NCI-H460 (cell line): ENCODE measurements at regions not wholly inside any gene's neighbourhood (a gene's known extent, or its start where the extent isn't known, plus 50 kb on each side); places are given as distances from the start of the nearest gene placed in this dataset.

Experiments used
- DNase-seq: peaks from one replicate; pipeline ENCODE4 v3.0.0-alpha.2; 2016; ENCODE audit warnings: low read depth; ENCODE audit errors: extremely low read depth

DNA sequence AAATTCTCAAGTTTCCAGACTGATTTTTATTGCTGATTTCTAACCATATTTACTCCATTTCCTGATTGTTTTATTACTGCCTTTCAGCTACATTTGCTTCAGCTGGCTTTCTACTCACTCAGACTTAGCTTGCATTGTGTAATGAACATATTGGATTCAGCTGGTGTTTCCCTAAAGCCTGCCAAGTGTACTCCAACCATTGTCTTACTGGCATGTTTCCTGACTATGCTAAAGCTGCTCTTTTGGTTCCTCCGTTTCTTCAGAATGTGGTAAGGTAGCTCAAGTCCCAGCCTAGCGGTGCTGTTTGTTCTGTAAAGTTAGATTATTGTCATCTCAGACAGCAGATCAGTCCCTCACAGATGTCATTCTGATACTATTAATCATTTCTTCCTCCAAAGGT, 53.1 kb upstream of the GLRA2 start:
- no peak for DNase-seq

DNA sequence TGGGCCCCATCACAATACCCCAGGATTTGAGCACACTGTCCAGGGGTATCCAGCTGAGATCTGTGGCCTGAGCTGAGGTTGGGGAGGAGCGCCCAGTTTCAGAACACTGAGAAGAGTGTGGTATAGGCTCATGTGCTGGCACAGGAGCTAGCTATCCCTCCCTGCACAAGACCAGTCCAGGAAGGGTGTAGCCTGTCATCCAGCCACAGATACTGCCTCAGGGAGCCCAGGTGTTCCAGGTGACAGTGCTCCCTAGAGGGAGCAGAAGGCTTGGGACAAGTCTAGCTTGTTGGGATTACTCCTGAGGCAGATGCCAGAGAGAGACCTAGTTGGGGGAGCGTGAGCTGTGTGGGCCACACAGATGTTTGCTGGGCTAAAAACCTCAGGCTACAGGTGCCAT, 79.6 kb upstream of the GLRA2 start:
- DNase-seq, result no peak

DNA sequence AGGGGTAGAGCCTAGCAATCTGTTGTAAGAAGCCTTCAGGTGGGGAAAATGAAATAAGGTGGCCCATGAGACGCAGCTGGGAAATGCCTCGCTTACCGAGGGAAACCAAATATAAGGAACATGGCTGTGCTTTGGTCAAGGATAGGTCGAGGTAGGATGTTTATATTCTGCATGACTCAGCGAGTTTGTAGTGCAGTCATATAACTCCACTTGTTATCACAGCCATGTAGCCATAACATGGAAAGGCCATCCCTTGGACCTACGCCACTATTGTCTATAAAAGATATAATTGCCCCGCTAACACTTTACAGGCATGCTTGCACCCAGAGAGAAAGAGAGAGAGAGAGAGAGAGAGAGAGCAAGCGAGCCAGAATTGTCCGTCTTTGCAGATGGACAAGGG, 80.9 kb upstream of the GLRA2 start:
- DNase-seq, result no peak

DNA sequence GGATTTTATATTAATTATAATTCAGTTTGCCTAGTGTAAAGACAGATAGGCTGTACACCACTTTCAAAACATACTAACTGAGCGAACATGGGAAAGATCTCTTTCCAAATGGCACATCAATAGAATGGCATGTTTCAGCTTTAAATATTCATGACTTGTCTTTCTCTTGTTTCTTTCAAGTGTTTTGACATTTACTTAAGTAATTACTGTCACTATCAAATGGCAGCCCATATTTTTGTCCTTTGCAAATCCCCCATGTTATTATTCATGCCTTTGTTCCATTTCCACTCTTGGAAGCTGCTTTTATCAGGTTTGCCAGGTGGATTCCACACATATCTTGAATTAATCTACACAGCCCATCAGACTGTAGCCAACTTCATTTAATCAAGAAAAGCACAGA, 89.2 kb upstream of the GLRA2 start:
- no peak for DNase-seq

DNA sequence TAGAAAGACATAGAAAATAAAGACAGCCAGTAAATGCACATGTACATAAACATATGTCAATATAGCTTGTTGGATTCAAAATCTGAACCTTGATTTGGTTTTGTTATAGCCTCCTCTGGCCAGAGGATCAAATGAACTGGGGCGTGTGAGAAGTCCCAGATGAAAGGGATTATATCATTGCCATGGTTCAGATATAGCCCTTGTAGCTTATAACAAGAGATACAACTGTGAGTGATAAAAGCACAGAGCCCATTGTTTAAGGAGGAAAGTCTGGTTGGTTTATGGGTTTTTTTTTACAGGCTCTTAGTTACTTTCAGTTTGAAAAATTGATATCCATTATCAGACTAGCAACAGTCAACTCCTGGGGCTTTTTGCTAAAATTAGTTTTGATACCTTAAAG, 101.7 kb upstream of the GLRA2 start:
- no peak for DNase-seq

DNA sequence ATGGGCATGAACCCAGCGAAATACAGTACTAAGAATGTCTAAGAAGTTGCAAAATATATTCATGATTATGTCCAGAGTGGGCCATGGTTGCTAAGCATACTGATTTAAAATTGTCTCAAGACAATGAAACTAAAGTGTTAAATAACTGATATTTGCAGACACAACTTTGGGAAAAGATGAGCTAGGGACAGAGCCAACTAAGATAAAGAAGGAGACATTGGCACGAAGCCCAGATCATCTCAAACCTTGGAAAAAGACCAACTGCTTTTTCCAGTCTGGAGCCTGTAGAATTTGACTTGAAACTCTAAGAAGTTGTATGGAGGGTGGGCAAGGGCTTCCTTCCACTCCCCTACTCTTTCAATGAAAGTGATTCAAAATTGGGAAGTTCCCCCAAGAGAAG, 108.5 kb upstream of the GLRA2 start:
- DNase-seq, result no peak

DNA sequence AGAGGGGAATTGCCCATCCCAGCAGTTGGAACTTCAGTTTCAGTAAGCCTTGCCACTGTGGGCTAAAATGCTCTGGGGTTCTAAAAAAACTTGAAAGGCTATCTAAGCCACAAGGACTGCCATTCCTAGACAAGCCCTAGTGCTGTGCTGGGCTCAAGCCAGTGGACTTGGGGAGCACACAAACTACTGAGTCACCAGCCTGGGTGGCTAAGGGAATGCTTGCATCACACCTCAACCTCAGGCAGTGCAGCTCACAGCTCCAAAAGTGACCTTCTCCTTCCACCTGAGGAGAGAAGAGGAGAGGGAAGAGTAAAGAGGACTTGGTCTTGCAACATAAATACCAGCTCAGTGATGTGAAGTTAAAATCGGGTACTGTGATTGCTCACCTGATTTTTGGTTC, 116.7 kb upstream of the GLRA2 start:
- no peak for DNase-seq

DNA sequence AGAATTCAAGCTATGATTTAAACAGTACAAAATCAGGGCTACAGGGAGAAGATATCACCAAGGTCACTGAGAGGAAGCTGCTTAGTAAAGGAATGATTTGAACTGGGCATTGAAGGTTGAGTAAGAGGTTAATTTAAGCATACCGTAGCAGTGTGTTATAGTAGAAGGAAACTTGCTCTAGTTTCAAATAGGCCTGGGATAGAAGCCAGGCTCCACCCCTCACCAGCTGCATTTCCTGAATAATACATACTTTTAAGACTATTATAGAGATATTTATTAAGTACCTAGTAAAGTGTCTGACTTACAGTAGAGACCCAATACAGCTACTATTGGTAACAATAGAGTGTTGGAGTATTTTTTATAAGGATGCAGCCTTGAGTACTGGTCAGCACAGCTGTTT, 118.0 kb upstream of the GLRA2 start:
- no peak for DNase-seq

DNA sequence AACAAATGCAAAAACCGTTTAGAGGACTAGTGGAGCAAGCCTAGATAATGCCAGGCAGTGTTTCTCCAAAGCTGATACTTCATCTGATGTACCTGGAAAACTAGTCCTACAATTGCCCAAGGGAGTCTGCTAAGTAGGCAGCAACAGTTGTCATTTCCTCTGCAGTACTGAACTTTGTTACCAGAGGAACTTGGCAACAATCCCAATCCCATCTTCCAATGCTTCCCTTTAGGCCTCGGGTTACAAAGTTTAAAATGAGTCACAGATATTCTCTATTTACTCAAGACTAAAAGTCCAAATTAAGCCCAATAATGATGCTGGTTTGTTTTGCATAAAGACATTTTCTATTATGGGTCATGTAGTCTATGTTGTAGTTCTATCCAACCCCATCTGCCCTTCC, 120.0 kb upstream of the GLRA2 start:
- DNase-seq, result no peak

DNA sequence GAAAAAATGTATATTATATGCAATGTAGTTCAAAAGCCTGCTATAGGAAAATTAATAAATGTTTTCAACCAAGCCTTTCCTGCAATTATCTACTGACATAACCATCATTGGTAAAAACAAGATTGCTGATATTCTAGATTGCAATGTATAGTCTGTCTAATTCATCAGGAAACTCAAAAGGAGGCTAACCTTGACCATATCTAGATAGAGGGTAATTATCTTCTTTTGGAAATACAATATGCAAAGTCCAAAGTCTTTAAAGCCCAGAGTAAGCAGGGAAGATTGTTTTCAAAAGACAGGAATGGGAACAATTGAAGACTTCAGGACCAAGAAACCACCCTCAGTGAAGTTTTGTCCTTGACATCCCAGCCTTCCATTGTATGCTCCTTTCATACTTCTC, 123.1 kb upstream of the GLRA2 start:
- DNase-seq, result no peak

DNA sequence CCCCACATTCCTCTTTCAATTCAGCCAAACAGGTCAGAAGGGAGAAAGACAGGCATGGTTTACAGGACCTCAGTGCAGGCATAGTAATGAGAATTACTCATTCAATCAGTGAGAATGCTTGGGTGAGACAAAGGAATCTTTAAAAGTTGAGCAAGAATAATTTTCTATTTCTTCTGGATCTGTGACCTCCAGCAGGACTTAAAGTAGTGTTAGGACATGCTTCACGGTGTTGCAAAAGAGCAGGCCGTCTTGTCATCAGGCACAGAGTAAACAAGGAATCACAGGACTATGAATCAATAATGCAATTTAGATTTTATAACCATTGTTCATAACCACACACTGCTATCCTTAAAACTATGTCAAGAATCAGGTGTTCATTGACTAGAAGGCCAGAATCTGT, 130.6 kb upstream of the GLRA2 start:
- no peak for DNase-seq

DNA sequence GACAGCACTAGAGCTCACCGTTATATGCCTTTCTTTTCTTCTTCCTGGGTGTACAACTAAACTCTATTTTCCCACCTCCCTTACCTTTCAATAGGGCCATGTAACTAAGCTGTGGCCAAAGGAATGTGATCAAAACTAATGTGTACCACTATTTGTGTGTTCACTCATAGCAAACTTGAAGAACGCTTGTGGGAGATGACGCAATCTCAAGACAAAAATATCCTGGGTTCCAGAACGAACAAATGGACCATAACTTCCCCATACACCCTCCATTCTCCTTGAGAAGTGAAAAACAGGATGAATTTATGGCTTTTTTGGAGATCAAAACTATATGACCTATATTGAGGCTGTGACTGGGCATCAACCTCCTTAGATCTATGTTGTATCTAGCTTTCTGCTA, 139.7 kb upstream of the GLRA2 start:
- no peak for DNase-seq

DNA sequence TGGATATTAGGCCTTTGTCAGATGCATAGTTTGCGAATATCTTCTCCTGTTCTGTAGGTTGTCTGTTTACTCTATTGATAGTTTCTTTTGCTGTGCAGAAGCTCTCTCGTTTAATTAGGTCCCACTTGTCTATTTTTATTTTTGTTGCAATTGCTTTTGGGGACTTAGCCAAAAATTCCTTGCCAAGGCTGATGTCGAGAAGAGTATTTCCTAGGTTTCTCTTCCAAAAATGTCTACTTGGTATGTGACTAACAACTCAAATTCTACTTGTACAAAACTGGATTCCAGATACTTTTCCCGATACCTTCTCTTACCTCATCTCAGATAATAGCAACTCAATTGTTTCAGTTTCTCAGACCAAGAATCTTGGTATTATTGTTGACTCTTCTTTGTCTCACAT, 142.4 kb upstream of the GLRA2 start:
- DNase-seq, result no peak

DNA sequence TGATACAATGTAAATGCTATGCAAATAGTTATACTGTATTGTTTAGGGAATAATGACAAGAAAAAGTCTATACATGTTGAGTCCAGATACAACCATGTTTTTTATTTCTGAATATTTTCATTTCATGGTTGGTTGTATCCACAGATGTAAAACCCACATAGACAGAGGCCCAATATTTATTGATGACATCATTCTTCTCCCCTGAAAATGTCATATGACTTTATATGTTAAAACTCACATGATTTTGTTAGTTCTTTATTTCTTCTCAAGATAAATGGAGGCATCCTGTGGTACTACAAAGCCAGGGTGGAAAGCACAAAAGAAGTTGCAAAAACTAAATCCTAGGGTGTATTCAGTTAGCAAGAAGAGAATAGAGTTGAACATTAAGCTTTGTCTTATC, 149.3 kb upstream of the GLRA2 start:
- no peak for DNase-seq

DNA sequence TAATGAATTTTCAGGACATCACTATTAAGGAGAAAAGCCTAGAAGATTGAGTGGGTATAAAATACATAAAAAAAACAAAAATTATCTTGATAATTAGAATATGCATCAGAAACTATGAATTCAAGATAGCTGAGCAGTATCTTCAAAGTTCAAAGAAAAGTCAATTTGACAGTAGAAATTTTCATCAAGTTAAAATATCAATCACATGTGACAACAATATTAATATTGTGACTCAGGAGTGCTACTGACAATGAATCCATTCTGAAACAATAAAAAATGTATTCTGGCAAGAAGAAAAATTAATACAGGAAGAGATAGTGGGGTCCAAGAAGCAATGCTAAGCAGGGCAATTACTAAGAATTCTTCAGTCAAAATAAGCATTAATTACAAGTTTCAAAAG, 151.9 kb upstream of the GLRA2 start:
- no peak for DNase-seq

DNA sequence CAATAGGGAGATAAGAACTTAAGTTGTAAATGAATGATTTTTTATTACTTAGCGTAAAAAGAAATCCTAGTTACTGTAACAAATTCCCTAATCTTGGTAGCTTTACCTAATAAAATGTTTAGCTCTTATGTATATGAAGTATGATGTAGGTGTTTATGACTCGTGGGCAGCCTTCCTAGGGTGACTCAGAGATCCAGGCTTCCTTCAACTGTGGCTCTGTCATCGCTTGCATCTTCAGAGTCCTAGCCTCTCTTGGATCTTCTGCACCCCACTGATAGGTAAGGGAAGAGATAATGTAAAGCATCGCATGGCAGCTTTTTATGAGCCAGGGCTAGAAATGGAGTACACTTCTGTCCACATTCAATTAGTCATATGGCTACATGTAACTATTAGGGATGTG, 165.6 kb upstream of the GLRA2 start:
- DNase-seq, result no peak

DNA sequence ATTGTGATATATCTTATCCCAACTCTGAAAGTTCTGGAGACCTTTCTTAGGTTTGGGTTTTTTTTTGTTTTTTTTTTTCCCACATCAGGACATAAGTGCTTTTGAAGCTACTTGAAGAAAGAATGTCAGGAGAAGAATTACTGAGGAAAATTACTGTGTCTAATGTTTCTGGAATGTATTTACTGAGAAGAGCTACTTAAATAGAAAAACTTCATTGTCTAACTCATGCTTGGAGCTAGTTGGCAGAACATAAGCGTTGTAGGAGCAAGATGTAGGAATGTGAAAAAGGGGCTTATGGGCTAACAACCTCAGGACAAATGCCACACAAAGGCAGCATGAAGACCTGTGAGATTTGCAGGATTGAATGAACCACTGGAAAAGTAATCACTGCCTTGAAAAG, 166.6 kb upstream of the GLRA2 start:
- no peak for DNase-seq

DNA sequence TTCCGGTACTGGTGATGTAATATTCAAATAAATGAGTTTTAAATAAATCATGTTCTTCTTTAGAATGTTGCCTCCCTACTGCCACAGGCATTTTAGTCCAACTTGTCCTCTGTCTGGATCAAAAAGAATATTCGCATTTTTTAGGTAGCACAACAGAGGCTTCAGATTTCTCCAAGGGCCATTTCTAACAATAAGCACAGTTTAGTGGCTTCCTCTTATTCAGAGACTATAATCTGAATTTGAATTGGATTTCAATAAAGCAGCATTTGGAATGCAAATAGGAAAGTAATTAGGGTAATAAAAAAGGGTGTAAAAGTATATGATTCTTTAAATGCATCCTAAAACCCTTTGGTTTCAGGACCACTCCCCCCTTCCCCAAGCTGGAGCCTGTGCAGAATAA, 167.9 kb upstream of the GLRA2 start:
- DNase-seq, result no peak

DNA sequence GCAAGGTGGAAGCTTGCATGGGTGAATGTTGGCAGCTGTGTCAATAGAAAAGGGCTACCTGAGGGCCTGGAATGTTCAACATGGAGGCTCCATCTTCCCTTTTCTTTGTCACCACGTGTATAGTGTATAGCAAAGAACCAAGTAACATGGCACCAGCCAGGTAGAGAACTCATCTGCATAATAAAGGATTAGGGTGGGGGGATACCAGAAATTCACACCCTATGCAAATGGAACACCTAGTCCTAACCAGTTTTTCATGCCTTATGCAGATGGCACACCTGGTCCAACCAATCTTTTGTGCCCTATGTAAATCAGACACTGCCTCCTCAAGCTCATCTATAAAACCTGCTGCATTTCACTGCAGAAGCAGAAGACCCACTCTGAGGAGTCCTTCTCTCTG, 169.6 kb upstream of the GLRA2 start:
- no peak for DNase-seq

DNA sequence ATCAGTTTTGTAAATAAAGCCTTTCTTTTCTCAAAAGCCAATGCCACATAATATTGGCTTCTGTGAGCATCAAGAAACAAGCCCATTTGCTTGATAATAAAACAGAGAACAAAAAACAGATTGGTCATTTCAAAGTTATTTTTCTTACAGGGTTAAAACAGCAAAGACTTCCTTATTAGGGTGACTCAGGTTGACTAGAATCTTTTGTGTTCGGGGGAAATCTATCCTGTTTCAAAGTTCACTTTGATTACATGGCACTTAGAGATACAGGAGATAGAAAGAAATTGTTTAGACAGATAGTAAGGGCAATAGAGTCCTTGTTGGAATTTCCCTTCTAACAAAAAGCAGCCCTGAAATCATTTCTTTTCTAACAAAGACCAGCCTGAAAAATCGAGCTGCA, 170.0 kb upstream of the GLRA2 start:
- DNase-seq, result no peak

DNA sequence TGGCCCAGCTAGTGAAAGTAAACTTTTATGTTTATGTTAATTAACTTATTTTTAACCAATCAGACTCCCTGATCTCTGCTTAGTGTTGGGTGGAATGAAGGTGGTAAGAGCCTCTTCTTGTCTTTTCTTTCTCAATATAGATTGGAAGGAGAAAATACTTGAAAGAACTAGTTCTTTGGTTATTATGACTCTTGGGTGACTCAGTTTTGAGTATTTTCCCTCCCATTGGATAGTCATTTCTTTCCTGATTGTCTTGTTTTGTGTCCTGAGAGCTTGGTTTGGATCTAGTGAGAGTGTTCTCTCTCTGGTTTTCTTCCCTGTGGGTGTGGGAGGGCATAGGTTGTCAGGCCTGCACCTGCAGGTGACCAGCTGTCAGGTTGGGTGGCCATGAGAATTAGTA, 172.0 kb upstream of the GLRA2 start:
- no peak for DNase-seq

DNA sequence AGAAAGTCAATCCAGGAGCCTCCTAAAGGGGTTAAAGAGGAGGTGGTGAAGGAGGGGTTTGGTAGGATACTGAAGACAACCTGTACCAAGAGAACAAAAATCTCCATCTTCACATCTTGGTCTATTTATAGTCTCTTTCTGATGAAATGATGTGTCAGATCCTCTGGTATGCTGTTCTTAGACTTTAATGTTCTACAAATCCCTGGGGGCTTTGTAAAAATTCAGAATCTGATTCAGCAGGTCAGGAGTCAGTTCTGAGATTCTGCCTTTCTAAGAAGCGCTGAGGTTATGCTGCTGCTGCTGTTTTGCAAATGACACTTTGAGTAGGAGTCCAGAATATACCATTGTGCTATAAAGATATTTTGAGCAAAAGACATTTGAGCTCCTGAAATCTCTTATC, 172.9 kb upstream of the GLRA2 start:
- no peak for DNase-seq

DNA sequence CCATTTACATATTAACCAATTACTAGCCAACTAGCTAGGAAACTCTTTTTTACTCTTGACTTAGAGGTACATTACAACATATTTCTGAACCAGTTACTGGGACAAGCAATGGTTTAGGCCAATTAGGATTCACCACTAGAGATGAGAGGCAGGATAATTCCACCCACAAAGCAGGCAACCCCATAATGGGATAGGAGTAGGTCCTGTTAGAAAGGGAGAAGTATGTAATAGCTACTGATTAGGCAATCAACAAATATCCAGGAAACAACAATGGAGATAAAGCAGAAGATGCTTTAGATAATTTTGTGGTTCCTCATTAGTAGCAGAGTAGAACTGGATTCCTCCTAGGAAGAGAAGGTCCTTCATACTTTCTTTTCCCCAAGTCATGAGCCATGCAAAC, 173.8 kb upstream of the GLRA2 start:
- no peak for DNase-seq

DNA sequence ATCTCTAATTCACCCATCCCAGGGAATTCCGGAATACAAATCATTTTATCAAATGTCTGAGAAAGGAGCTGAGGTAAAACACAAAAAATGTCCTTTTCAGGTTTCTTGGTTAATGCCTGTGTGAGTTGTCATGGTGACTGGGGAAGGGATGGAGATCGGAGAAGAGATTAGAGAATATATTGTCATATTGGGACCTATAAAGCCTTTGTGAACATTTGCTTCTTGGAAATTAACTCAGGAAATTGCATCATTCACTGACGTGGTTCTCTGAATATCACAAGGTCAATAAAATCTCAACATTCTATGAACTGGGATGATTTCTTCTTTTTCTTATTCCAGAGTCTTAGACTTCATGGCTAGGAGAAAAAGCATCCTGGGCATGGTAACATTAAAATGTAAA, 174.8 kb upstream of the GLRA2 start:
- no peak for DNase-seq
